GM19328 (cell line): ENCODE measurements at regions not wholly inside any gene's neighbourhood (a gene's known extent, or its start where the extent isn't known, plus 50 kb on each side); places are given as distances from the start of the nearest gene placed in this dataset.

Experiments used
- ATAC-seq: cut with Tn5 transposase; IDR thresholded peaks from one replicate; pipeline ENCODE4 v1.9.1; 2021; ENCODE audit warnings: mild to moderate bottlenecking, moderate library complexity; ENCODE audit not compliant: unreplicated experiment

DNA sequence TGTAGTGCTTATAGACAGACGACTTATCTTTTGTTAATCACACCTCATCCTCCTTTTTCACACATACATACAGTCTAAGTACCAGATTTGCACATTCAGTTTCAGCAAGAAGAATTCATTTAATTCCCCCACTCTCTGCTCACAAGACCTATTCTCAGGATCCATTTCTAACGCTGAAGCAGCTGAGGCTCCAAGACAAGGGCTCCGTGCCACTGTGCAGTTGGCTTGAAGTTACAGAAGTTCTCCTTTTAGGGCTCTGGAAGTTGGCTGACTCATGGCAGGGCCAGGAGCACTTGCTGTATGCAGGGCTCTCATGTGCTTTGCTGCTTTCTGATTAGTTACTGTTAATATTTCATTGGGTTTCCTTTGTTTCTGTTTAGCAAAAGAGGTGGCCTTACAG is 1566.9 kb upstream of the TMEM132C start:
- ATAC-seq, result no peak

- no peak for ATAC-seq
Measured at GRCh38 chr12:126704609-126705008, 1562.4 kb upstream of the TMEM132C start.

- no peak for ATAC-seq
Measured at GRCh38 chr12:126706300-126706699, 1560.7 kb upstream of the TMEM132C start.

GRCh38 chr12:126708492-126708896 is 1558.5 kb upstream of the TMEM132C start:
- no peak for ATAC-seq

GRCh38 chr12:126718365-126718764 is 1548.6 kb upstream of the TMEM132C start:
- no peak for ATAC-seq

DNA sequence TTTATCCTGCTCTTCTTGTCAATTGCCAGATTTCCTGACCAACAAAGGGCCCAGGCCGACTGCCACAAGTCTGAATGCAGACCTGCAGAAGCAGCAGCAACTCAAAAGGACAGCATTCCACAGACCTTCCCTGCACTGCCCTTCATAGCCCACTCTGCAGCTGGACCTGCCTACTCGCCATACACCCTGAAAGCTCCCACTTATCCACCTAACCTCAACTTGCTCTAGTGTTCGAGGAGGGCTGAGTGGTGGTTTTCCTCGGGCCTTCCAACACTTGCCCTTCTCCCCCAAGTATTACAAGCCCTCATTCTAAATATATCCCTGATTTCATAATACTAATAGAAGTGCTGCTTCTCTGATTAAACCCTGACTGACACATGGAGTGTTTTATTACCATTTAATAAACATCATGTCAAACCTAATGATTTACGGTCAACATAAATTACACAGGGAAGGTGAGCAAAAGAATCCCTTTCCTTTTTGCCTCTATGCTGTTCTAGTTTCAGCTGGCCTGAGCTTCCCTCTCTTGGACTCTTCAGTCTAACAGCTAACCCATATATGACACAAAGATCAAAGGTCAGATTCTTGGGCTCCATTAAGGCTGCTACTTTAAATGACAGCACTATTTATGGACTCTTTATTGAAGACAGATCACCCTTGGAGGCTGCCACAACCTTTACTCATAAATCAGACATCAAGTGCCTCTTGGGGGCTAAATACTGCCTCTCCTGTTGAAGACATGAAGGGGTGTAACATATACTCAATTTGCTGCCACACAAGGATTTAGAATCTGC is 1546.9 kb upstream of the TMEM132C start:
- no peak for ATAC-seq

DNA sequence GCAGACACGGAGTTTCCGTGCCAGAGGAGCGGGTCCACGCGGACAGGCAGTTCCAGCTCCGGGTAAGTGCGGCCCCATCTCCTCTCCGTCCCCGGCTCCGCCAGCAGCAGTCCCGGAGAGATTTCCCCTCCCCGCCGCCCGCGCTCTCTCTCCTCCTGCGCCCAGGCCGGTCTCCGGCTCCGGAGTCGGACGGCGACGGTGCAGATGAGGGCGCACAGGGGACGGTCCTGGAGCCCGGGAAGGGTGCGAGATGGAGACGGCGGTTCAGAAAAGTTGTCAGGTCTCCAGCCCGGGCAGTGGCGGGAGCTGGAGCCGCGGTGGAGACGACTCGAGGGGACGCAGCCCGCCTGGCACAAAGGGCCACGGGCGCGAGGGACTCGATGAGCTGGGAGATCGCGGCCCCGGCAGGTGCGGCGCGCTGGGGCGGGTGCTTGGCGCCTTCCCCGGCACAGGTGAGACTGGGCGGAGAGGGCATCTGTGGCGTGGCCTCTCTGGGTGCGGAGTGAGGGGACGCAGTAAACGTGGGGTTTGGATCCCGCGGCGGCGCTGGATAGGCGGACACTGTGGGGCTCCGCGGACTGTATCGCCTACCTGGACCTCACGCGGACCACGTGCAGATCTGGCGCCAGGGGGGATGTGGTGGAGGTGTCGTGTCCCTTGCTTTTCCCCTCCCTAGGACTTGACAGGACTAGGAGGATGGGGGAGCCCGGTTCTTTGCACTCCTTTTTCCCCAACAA is 1540.3 kb upstream of the TMEM132C start:
- no peak for ATAC-seq

DNA sequence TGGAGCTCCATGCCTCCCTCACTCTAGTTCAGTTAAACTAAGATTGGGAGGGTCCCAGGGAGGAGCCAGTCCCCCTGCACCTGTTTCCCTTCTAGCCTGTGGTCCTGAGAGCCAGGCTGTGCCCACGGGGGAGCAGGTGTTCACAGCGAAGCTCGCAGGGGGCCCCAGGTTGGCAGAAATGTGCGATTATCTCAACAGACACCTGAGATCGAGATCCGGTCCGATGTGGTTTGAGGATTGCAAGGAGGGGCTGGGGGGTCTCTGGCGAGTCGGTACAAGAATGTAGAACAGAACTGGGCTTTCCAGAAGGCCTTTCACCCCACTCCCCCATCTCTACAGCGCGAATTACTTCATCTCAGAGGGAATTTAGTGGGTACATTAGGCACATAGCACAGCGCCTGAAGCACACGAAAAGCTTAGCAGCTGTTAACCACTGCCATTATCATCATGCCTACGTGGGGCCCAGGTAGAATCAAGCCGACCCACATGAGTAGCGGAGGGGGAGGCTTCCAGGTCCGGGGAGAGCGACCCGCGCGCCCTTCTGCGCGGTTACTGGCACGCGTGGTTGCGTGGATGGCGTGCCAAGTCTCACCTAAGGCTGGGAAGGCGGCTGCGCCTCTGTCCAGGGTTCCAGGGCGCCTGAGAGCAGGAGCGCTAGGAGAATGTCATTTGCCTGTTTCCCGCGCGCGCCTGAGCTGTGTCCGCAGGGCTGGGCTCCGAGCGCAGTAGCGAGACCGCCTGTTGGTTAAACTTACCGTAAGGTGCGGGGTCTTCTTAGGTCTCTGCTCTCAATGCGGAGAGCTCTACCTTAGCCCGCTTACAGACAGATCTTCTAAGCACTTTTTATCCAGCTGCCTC is 1539.5 kb upstream of the TMEM132C start:
- no peak for ATAC-seq

GRCh38 chr12:126734296-126734695 is 1532.7 kb upstream of the TMEM132C start:
- ATAC-seq, result no peak

DNA sequence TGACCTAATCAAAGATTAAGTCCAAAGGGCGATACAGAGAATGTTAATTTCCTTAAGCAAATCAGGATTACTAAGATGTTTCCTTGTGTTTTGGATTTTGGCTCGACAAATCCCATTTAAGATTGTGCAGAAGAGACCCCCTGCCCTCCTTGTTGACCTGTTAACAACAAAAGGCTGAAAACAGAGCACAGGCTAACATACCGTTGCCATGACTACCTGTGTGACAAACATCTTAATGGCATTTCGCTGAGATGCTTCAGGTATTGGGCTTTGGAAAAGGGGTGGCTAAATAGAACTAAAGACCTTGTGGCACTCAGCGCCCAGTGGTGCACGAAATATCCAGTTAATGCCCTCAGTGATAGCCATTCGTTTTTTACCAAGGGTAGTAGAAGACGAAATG is 1532.3 kb upstream of the TMEM132C start:
- no peak for ATAC-seq

DNA sequence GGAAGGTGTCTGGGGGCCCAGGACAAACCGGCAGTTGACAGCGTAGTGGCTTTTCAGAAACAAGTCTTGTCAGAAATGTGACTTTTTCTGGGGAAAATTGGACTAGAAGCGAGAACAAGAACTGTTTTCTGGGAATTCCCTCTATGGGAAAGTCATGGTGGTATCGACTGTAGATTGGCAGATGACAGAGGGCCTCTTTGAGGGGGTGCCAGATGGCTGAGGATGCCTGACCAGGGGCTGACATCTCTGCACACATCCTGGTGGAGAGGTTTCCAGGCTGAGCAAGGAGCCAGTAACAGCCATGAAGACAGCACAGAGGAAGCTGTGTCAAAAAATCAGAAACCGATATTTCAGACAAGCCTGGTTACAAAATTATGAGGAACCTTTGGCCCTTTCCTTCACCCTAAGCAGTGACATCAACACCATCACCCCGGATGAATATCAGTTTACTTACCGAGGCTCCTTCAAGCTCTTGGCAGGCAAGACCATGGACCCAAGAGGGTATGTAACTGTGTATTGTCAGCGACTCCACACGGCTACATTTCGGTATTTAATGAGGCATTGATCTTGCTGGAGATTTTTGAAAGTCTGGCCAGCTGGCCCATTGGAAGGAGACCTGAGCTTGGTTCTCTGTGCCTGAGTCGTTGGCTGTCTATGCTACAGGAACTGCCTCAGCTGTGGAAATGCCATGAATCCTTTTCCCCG is 1525.3 kb upstream of the TMEM132C start:
- ATAC-seq, result no peak

DNA sequence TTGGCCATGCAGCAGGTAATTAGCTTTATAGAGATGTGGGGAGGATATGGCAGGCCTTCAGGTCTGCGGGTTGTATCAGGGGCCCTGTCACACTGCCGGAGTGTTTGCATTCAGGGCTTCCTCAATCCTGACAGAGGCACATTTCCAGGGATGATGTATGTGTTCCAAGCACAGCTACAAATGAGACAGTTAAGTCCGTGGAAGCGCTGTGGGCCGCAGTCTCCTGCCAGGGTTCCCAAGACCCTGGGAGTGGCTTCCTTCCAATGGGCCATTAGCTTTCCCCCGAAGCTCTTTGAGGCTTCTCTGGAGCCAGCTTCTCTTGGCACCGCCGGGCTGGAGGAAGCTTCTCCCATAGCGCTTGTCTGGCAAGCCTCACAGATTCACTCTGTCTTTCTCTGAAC is 1524.7 kb upstream of the TMEM132C start:
- ATAC-seq, result no peak

- ATAC-seq, result peak; percentile 53
Measured at GRCh38 chr12:126747530-126748149, 1519.3 kb upstream of the TMEM132C start.

DNA sequence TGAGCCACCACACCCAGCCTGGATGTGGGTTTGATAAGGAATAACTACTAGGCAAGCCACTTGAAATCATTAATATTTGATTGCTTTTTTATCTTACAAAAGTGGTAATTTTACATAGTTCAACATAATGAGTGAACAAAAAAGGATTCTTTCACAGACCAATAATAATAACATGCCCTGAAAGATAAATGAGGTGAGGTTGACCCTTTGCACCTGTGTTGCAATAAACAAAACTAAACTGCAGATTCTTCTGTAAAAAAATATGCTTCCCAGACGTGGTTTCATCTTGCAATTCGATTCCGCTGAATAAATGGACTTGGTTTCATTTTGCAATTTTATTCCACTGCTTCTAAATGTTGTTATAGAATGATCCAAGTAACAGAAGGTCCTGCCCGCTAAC is 1514.9 kb upstream of the TMEM132C start:
- no peak for ATAC-seq

GRCh38 chr12:126757326-126757725 is 1509.6 kb upstream of the TMEM132C start:
- ATAC-seq, result no peak

DNA sequence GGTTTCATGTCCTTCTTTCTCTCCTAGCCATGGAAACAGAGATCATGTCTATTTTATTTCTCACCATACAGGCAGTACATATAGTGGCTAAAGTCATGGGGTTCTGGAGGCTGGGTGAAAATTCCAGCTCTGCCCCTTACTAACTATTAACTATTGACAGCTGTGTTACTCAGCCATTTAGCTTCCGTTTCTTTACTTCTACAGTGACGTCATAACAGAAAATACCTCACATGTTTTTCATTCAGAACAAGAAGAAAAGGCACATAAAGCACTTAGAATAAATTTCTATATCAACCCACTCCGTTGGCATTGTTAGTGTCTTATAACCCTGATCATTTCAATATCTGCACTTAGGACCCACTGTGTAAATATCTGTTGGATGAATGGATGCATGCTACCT is 1506.9 kb upstream of the TMEM132C start:
- ATAC-seq, result no peak

DNA sequence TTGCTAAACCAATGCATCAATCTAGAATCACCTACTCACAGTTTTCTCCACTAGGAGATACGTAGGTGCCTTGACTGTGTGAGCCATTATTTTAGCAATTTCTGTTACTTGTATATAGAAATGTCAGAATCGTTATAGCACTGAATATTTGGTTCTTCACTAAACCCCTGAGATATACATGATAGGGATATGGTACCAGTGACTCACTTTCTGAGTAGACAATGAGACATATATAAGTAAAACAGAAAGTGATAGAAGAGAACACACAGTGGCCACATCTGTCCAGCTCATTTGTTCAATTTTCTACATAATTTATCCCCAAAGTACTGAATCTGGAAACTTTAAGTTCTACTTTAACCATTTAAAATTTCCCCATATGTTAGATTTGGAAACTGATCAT is 1505.5 kb upstream of the TMEM132C start:
- ATAC-seq, result no peak

DNA sequence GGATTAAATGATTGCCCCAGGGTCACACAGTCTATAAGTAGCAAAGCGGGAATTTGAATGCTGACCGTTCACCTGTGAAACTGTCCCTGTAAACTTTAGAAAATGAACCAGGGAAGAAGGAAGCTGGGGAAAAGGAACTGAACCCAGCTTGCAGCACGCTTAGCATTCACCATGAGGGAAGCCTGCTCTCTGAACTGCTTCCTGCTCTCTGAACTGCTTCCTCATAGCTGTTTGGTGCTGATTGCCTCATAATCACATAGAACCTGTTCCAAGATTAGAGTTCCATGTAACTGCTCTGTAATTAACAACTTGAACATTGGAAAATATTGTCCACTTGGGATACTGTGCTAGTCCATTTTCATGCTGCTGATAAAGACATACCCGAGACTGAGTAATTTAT is 1504.8 kb upstream of the TMEM132C start:
- no peak for ATAC-seq

DNA sequence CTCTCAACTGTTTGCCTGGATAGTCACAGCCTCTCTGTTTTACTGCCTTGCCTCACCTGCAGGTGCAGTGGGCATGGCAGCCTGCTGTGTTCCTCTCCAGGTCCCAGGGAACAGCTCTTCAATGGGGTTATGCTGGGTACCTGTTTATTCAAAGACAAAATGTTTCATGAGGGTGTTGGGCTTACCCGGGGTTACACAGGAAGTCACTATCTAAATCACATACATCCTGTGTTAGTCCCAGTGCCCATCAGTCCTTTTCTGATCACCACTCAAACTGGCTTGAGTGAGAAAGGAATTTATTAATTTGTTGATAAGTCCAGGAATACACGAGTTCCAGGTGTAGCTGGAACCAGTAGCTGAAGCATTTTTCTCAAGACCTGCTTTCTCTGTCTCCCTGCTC is 1503.6 kb upstream of the TMEM132C start:
- no peak for ATAC-seq

GRCh38 chr12:126767334-126767733 is 1499.6 kb upstream of the TMEM132C start:
- ATAC-seq, result no peak
